HUES64 (cell line): ENCODE measurements at regions not wholly inside any gene's neighbourhood (a gene's known extent, or its start where the extent isn't known, plus 50 kb on each side); places are given as distances from the start of the nearest gene placed in this dataset.

ENCODE experiments used
- H3K27ac ChIP-seq: 2 replicates; pipeline ENCODE4 v1.7.0; 2013; ENCODE audit warnings: low read depth, low read length, inconsistent platforms
- H3K27me3 ChIP-seq: 2 replicates; pipeline ENCODE4 v1.6.1; 2013; ENCODE audit warnings: mild to moderate bottlenecking, low read length; ENCODE audit not compliant: insufficient read depth
- H3K36me3 ChIP-seq: 2 replicates; pipeline ENCODE4 v1.6.1; 2013; ENCODE audit warnings: mild to moderate bottlenecking, low read length; ENCODE audit not compliant: insufficient read depth
- H3K4me1 ChIP-seq: 2 replicates; pipeline ENCODE4 v1.6.1; 2013; ENCODE audit warnings: mild to moderate bottlenecking, low read length, moderate library complexity; ENCODE audit not compliant: insufficient read depth
- H3K4me3 ChIP-seq: 2 replicates; pipeline ENCODE4 v1.5.1; 2013; ENCODE audit warnings: mild to moderate bottlenecking, low read length, moderate library complexity
- H3K9ac ChIP-seq: 2 replicates; pipeline ENCODE4 v1.6.1; 2013; ENCODE audit warnings: mild to moderate bottlenecking, low read depth, low read length
- H3K9me3 ChIP-seq: 2 replicates; pipeline ENCODE4 v1.6.1; 2013; ENCODE audit warnings: low read depth, low read length; ENCODE audit not compliant: insufficient read depth
- whole genome bisulfite sequencing: fragments of 150-250, 120-280 bp; methylation state at CpG from one replicate; pipeline ENCODE4 v1.1.7; 2013; ENCODE audit warnings: missing lambda C conversion rate; 5-methylcytosine and 5-hydroxymethylcytosine counted together

DNA sequence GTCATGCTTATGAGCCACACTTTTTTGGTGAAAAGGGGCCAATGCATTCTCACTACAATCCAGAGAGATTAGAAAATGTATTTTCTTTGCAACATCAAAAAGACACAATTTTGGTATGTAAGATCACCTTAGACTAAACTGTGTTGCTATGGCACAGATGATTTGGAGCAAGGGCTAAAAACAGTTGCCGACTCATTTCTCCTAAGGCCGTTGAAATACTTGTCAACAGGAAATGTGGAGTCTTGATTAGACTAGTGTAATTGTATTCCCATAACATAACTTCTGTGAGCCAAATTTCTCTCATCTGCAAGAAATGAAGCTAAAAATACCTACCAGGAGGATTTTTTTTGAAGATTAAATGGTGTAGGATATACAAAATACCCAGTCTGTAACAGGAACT, 2547.7 kb downstream of the ARAP2 start:
- H3K4me1 ChIP-seq: no peaks in the 10 kb centered on the region
- no peak overlapping the region for H3K9ac ChIP-seq
- H3K27me3 ChIP-seq: no peaks in the 10 kb centered on the region
- no peak overlapping the region for H3K4me3 ChIP-seq
- no peak overlapping the region for H3K27ac ChIP-seq
- H3K9me3 ChIP-seq: peaks cover 20% of the 10 kb centered on the region
- no peaks in the 10 kb centered on the region for H3K36me3 ChIP-seq
- 100% methylated on average over 1 of the region's 2 CpGs for WGBS

- Histone ChIP-seq H3K27ac (no peak overlapping the region), H3K4me3 (no peak overlapping the region), H3K9me3 (peaks cover 31% of the 10 kb centered on the region)
Measured at GRCh38 chr4:33709247-33709646, 2535.1 kb downstream of the ARAP2 start.

GRCh38 chr4:33711826-33712225, 2532.5 kb downstream of the ARAP2 start:
- H3K4me1 ChIP-seq: no peaks in the 10 kb centered on the region
- H3K9ac ChIP-seq: no peak overlapping the region
- H3K4me3 ChIP-seq: no peak overlapping the region
- no peaks in the 10 kb centered on the region for H3K27me3 ChIP-seq
- peaks cover 28% of the 10 kb centered on the region for H3K9me3 ChIP-seq
- H3K27ac ChIP-seq: no peak overlapping the region
- no peaks in the 10 kb centered on the region for H3K36me3 ChIP-seq

More at GRCh38 chr4:33709247-33709646, 2535.1 kb downstream of the ARAP2 start:
- 100% methylated on average over 3 of the region's 3 CpGs for WGBS
- H3K27me3 ChIP-seq: no peaks in the 10 kb centered on the region
- no peaks in the 10 kb centered on the region for H3K36me3 ChIP-seq
- no peak overlapping the region for H3K9ac ChIP-seq
- no peaks in the 10 kb centered on the region for H3K4me1 ChIP-seq

GRCh38 chr4:33714971-33715370, 2529.3 kb downstream of the ARAP2 start:
- WGBS: no CpG with 5 or more reads among the region's 1 CpG
- H3K4me3 ChIP-seq: no peak overlapping the region

DNA sequence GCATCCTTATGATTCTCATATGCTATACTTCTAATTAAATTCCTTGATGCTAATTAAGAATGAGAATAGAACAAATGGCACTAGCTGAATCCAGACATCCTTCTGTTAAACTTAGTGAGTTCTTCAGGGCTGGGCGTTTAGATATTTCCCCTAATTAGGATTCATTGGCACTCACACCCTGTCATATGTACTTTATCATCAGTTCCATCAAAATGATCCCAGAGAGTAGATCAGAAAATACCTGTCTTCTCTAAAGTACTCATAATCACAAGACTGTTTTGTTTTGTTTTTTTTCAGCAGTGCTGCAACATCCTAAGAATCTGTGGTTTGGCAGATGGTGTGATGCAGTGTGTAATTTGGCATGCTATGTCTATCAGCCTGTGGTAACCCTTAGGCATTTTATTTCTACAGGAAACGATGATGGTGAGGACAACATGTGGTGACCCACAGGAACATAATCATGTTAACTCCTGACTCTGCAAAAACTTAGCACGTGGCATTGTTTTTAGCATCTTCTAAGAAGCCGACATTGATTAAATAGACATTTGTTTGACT, 2528.4 kb downstream of the ARAP2 start:
- H3K36me3 ChIP-seq: no peaks in the 10 kb centered on the region
- H3K4me3 ChIP-seq: no peak overlapping the region
- WGBS: 95% methylated on average over 4 of the region's 4 CpGs
- H3K9ac ChIP-seq: no peak overlapping the region
- peaks cover 4% of the 10 kb centered on the region for H3K9me3 ChIP-seq
- no peaks in the 10 kb centered on the region for H3K27me3 ChIP-seq
- H3K27ac ChIP-seq: no peak overlapping the region
- H3K4me1 ChIP-seq: no peaks in the 10 kb centered on the region

More at GRCh38 chr4:33714971-33715370, 2529.3 kb downstream of the ARAP2 start:
- H3K27me3 ChIP-seq: no peaks in the 10 kb centered on the region
- peaks cover 11% of the 10 kb centered on the region for H3K9me3 ChIP-seq
- no peaks in the 10 kb centered on the region for H3K36me3 ChIP-seq
- no peak overlapping the region for H3K9ac ChIP-seq
- no peak overlapping the region for H3K27ac ChIP-seq
- no peaks in the 10 kb centered on the region for H3K4me1 ChIP-seq

DNA sequence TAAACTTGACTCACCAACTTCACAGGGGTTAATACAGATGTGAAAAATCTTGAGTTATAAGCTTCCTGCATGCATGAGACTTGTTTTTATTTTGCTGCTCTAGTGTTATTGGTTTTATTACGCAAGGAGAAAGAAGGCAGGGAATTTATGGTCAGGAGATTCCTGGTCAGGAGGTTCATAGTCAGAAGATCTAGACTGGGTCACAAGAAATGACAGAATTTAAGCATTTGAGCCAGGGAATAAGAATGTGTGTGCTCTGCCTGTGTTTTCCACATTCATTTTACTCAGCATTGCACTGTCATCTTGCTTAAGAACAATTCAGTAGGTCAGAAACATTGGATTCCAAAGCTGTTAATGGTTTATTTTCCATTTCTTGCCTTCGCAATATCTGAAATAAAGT, 2522.1 kb downstream of the ARAP2 start:
- Histone ChIP-seq H3K9ac (no peak overlapping the region), H3K27me3 (no peaks in the 10 kb centered on the region)
- WGBS: 83% methylated on average over 2 of the region's 2 CpGs

DNA sequence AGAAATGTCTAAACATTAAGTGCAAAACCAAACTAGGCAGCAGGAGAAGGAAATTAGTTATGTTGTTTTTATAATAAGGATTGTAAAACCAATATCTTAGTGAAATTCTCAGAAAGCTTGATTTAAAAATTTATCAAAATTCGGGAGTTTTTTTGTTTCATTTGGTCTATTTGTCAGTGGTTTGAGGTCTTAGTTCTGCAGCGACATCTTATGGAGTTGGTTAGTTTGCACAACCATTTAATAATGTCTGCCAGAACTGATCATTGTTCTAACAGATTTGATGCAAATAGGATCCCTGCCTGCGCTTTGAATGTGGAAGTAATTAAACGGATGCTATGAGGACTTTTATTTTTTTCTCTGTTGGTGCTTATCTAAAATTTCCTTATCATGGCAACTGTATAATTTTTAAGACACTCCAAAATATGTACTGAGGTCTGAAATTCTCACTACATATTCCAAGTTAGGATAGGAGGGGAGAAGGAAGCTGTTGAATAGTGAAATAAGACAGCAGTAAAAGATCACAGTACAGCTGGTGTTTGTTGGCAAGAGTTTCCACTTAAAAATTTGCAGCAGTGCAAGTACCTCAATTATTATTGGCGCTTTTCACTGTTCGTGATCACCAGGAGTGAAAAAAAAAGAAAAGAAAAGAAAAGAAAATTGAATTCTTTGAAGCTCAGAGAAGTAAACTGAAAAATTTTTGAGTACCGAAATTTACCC, 2521.4 kb downstream of the ARAP2 start:
- WGBS: 93% methylated on average over 5 of the region's 7 CpGs
- H3K36me3 ChIP-seq: no peaks in the 10 kb centered on the region
- H3K4me3 ChIP-seq: no peak overlapping the region
- no peaks in the 10 kb centered on the region for H3K27me3 ChIP-seq
- H3K9ac ChIP-seq: no peak overlapping the region
- no peak overlapping the region for H3K27ac ChIP-seq
- H3K4me1 ChIP-seq: no peaks in the 10 kb centered on the region
- H3K9me3 ChIP-seq: no peaks in the 10 kb centered on the region

More for the DNA sequence above, 2522.1 kb downstream of the ARAP2 start:
- Histone ChIP-seq H3K4me1 (no peaks in the 10 kb centered on the region), H3K9me3 (no peaks in the 10 kb centered on the region), H3K36me3 (no peaks in the 10 kb centered on the region), H3K27ac (no peak overlapping the region), H3K4me3 (no peak overlapping the region)

DNA sequence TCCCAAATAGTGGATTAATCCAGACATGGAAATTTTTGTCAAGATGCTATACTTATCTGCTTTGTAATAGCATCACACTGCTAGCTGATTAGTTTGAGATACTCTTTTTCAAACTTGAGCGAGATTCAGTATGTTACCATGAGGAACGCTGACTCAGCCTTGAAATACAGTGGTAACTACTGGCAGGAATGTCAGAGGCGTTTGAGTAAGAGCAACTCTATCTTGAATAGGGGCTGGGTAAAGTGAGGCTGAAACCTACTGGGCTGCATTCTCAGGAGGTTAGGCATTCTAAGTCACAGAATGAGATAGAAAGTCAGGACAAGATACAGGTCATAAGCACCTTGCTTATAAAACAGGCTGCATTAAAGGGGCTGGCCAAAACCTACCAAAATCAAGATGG, 2519.6 kb downstream of the ARAP2 start:
- no peaks in the 10 kb centered on the region for H3K4me1 ChIP-seq
- WGBS: 87% methylated on average over 3 of the region's 3 CpGs
- no peaks in the 10 kb centered on the region for H3K27me3 ChIP-seq
- H3K9me3 ChIP-seq: no peaks in the 10 kb centered on the region
- no peak overlapping the region for H3K27ac ChIP-seq
- H3K36me3 ChIP-seq: no peaks in the 10 kb centered on the region
- H3K9ac ChIP-seq: no peak overlapping the region
- H3K4me3 ChIP-seq: no peak overlapping the region

DNA sequence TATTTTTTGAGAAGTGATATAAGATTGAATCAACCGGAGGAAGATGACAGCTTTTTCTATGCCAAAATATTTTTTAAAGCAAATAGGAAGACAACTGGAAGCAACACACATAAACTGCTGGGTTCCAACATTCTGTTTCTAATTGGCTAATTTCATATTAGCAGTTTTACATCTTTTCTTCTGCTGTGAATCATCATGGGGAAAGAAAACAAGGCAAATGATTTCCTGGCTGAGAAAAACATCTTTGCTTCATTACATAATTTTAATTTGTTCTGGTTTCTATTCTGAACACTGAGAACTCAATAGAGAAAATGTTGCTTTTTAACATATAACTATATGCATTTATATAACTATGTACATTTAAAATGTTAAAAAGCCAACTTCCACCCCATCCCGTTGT, 2518.5 kb downstream of the ARAP2 start:
- H3K9ac ChIP-seq: no peak overlapping the region
- H3K4me1 ChIP-seq: no peaks in the 10 kb centered on the region
- no peak overlapping the region for H3K4me3 ChIP-seq
- 94% methylated on average over 2 of the region's 2 CpGs for WGBS
- peaks cover 6% of the 10 kb centered on the region for H3K9me3 ChIP-seq
- no peak overlapping the region for H3K27ac ChIP-seq
- no peaks in the 10 kb centered on the region for H3K27me3 ChIP-seq
- no peaks in the 10 kb centered on the region for H3K36me3 ChIP-seq

- H3K4me1 ChIP-seq: no peaks in the 10 kb centered on the region
- no peak overlapping the region for H3K9ac ChIP-seq
- H3K27ac ChIP-seq: no peak overlapping the region
- no peaks in the 10 kb centered on the region for H3K36me3 ChIP-seq
- H3K9me3 ChIP-seq: no peaks in the 10 kb centered on the region
- no peaks in the 10 kb centered on the region for H3K27me3 ChIP-seq
- WGBS: 94% methylated on average over 2 of the region's 2 CpGs
- H3K4me3 ChIP-seq: no peak overlapping the region
Measured at GRCh38 chr4:33737726-33738125, 2506.6 kb downstream of the ARAP2 start.

DNA sequence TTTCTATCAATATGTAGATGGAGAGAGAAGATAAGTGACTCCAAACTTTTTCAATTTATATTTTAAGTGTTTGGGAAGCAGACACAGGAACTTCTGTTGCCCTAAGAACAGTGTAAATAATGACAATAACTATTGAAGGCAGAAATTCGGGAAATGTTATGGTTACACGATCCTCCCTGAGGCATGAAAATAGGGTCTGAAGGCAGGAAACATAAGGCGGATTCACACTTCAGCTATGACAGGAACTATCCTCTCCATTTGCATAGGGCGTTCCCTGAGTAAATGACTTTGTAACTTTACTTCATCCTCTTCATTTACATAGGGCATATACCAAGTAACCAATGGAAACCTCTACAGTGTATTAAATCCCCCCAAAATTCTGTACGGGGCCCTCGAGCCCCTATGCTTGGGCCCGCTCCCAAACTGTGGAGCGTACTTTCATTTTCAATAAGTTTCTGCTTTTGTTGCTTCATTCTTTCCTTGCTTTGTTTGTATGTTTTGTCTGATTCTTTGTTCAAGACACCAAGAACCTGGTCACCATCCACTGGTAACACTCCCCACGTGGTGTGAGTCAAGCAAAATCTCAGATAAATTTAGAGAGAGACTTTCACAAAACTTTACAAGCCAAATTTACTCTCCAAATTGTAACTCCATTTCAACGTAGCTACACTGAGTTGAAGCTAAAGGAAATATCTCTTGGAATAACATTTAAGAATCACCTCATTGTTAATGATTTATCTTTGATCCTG, 2504.3 kb downstream of the ARAP2 start:
- 94% methylated on average over 9 of the region's 10 CpGs for WGBS
- Histone ChIP-seq H3K9me3 (no peaks in the 10 kb centered on the region), H3K36me3 (no peaks in the 10 kb centered on the region), H3K4me1 (no peaks in the 10 kb centered on the region), H3K27me3 (no peaks in the 10 kb centered on the region), H3K4me3 (no peak overlapping the region), H3K27ac (no peak overlapping the region), H3K9ac (no peak overlapping the region)
